IPS DF 6.9 (cell line): ENCODE measurements at regions not wholly inside any gene's neighbourhood (a gene's known extent, or its start where the extent isn't known, plus 50 kb on each side); places are given as distances from the start of the nearest gene placed in this dataset.

Experiments used
- DNase-seq: peaks from one replicate; pipeline ENCODE4 v3.0.0-alpha.2; 2013; ENCODE audit warnings: low read depth, low spot score
- H3K27ac ChIP-seq: one replicate; pipeline ENCODE4 v1.5.1; 2013; ENCODE audit warnings: low read length, control low read depth
- H3K27me3 ChIP-seq: 2 replicates; pipeline ENCODE4 v1.6.1; 2013; ENCODE audit warnings: mild to moderate bottlenecking, low read length; ENCODE audit not compliant: control insufficient read depth, insufficient read depth
- H3K36me3 ChIP-seq: 2 replicates; pipeline ENCODE4 v1.6.1; 2013; ENCODE audit warnings: low read length; ENCODE audit not compliant: control insufficient read depth, insufficient read depth
- H3K4me1 ChIP-seq: 2 replicates; pipeline ENCODE4 v1.6.1; 2013; ENCODE audit warnings: low read length; ENCODE audit not compliant: control insufficient read depth, insufficient read depth
- H3K4me3 ChIP-seq: 2 replicates; pipeline ENCODE4 v1.5.1; 2013; ENCODE audit warnings: mild to moderate bottlenecking, low read length
- H3K9me3 ChIP-seq: 2 replicates; pipeline ENCODE4 v1.6.1; 2013; ENCODE audit warnings: low read length, inconsistent platforms; ENCODE audit not compliant: control insufficient read depth, insufficient read depth
- WGBS: extraction: QIAGEN DNeasy Blood & Tissue Kit; methylation state at CpG from one replicate; pipeline ENCODE4 v1.1.7; 2013; ENCODE audit warnings: mixed read lengths, missing lambda C conversion rate; ENCODE audit not compliant: insufficient read length, insufficient coverage; 5-methylcytosine and 5-hydroxymethylcytosine counted together

- Histone ChIP-seq H3K27me3 (no peaks in the 10 kb centered on the region), H3K27ac (no peak overlapping the region), H3K36me3 (no peaks in the 10 kb centered on the region), H3K9me3 (no peaks in the 10 kb centered on the region), H3K4me1 (no peaks in the 10 kb centered on the region), H3K4me3 (no peak overlapping the region)
- no CpG with 5 or more reads among the region's 5 CpGs for WGBS
- DNase-seq: no peak
Measured at GRCh38 chr7:18177129-18177814, 149.6 kb upstream of the PRPS1L1 start.

GRCh38 chr7:18177815-18178660 lies 150.4 kb upstream of the PRPS1L1 start:
- no peaks in the 10 kb centered on the region for H3K9me3 ChIP-seq
- H3K27ac ChIP-seq: no peak overlapping the region
- DNase-seq: no peak
- no peaks in the 10 kb centered on the region for H3K36me3 ChIP-seq
- no peak overlapping the region for H3K4me3 ChIP-seq
- WGBS: no CpG with 5 or more reads among the region's 7 CpGs
- H3K4me1 ChIP-seq: no peaks in the 10 kb centered on the region
- H3K27me3 ChIP-seq: no peaks in the 10 kb centered on the region

GRCh38 chr7:18179093-18179492 lies 151.4 kb upstream of the PRPS1L1 start:
- Histone ChIP-seq H3K27ac (no peak overlapping the region), H3K4me3 (no peak overlapping the region), H3K36me3 (no peaks in the 10 kb centered on the region), H3K4me1 (no peaks in the 10 kb centered on the region), H3K27me3 (no peaks in the 10 kb centered on the region), H3K9me3 (no peaks in the 10 kb centered on the region)
- DNase-seq: no peak

GRCh38 chr7:18180685-18181084 lies 153.0 kb upstream of the PRPS1L1 start:
- no peak overlapping the region for H3K27ac ChIP-seq
- no peaks in the 10 kb centered on the region for H3K27me3 ChIP-seq
- no CpG with 5 or more reads among the region's 1 CpG for WGBS
- H3K4me1 ChIP-seq: no peaks in the 10 kb centered on the region
- H3K9me3 ChIP-seq: no peaks in the 10 kb centered on the region
- no peaks in the 10 kb centered on the region for H3K36me3 ChIP-seq
- no peak overlapping the region for H3K4me3 ChIP-seq
- no peak for DNase-seq

- H3K9me3 ChIP-seq: no peaks in the 10 kb centered on the region
- H3K27me3 ChIP-seq: no peaks in the 10 kb centered on the region
- no peaks in the 10 kb centered on the region for H3K4me1 ChIP-seq
- H3K36me3 ChIP-seq: no peaks in the 10 kb centered on the region
- no peak for DNase-seq
- WGBS: no CpG with 5 or more reads among the region's 5 CpGs
- H3K4me3 ChIP-seq: no peak overlapping the region
- H3K27ac ChIP-seq: no peak overlapping the region
Measured at GRCh38 chr7:18189500-18190126, 162.0 kb upstream of the PRPS1L1 start.

- H3K9me3 ChIP-seq: no peaks in the 10 kb centered on the region
- no peaks in the 10 kb centered on the region for H3K36me3 ChIP-seq
- DNase-seq: no peak
- H3K27ac ChIP-seq: no peak overlapping the region
- no CpG with 5 or more reads among the region's 2 CpGs for WGBS
- no peak overlapping the region for H3K4me3 ChIP-seq
- no peaks in the 10 kb centered on the region for H3K4me1 ChIP-seq
- no peaks in the 10 kb centered on the region for H3K27me3 ChIP-seq
Measured at GRCh38 chr7:18191341-18191740, 163.7 kb upstream of the PRPS1L1 start.

- no peaks in the 10 kb centered on the region for H3K4me1 ChIP-seq
- H3K27me3 ChIP-seq: no peaks in the 10 kb centered on the region
- no CpG with 5 or more reads among the region's 8 CpGs for WGBS
- no peak overlapping the region for H3K4me3 ChIP-seq
- H3K36me3 ChIP-seq: no peaks in the 10 kb centered on the region
- DNase-seq: no peak
- H3K9me3 ChIP-seq: no peaks in the 10 kb centered on the region
- H3K27ac ChIP-seq: no peak overlapping the region
Measured at GRCh38 chr7:18191862-18192625, 164.4 kb upstream of the PRPS1L1 start.

GRCh38 chr7:18194616-18195015 lies 167.0 kb upstream of the PRPS1L1 start:
- Histone ChIP-seq H3K36me3 (no peaks in the 10 kb centered on the region), H3K27me3 (no peaks in the 10 kb centered on the region), H3K4me1 (no peaks in the 10 kb centered on the region), H3K9me3 (no peaks in the 10 kb centered on the region), H3K27ac (no peak overlapping the region), H3K4me3 (no peak overlapping the region)
- DNase-seq: no peak

GRCh38 chr7:18196638-18197037 lies 169.0 kb upstream of the PRPS1L1 start:
- no CpG with 5 or more reads among the region's 3 CpGs for WGBS
- DNase-seq: no peak

GRCh38 chr7:18198868-18199267 lies 171.2 kb upstream of the PRPS1L1 start:
- no peaks in the 10 kb centered on the region for H3K36me3 ChIP-seq
- DNase-seq: no peak
- H3K4me1 ChIP-seq: no peaks in the 10 kb centered on the region
- H3K4me3 ChIP-seq: no peak overlapping the region
- no peaks in the 10 kb centered on the region for H3K9me3 ChIP-seq
- no peak overlapping the region for H3K27ac ChIP-seq
- WGBS: no CpG with 5 or more reads among the region's 1 CpG
- no peaks in the 10 kb centered on the region for H3K27me3 ChIP-seq

More at GRCh38 chr7:18196638-18197037, 169.0 kb upstream of the PRPS1L1 start:
- no peaks in the 10 kb centered on the region for H3K4me1 ChIP-seq
- no peak overlapping the region for H3K4me3 ChIP-seq
- H3K36me3 ChIP-seq: no peaks in the 10 kb centered on the region
- H3K27ac ChIP-seq: no peak overlapping the region
- no peaks in the 10 kb centered on the region for H3K27me3 ChIP-seq
- no peaks in the 10 kb centered on the region for H3K9me3 ChIP-seq
